Eye (tissue), 1 donor: ENCODE measurements at regions not wholly inside any gene's neighbourhood (a gene's known extent, or its start where the extent isn't known, plus 50 kb on each side); places are given as distances from the start of the nearest gene placed in this dataset.
"Not testable (repeated sequence)": the region's sequence is repeated elsewhere in the genome, so short reads cannot be mapped to it uniquely, and the experiment has no call there.

ENCODE experiments used
- DNase-seq: peaks from one replicate; pipeline ENCODE4 v3.0.0-alpha.2; 2015

GRCh38 chr7:115340828-115341227, 418.9 kb downstream of the MDFIC start:
- DNase-seq = no peak

GRCh38 chr7:115338016-115338415, 416.1 kb downstream of the MDFIC start:
- no peak for DNase-seq

GRCh38 chr7:115332691-115333090, 410.8 kb downstream of the MDFIC start:
- DNase-seq = no peak

GRCh38 chr7:115329006-115329405, 407.1 kb downstream of the MDFIC start:
- DNase-seq = no peak

- no peak for DNase-seq
Observed at GRCh38 chr7:115328018-115328417, 406.1 kb downstream of the MDFIC start.

- no peak for DNase-seq
Observed at GRCh38 chr7:115327326-115327725, 405.4 kb downstream of the MDFIC start.

- DNase-seq = no peak
Observed at GRCh38 chr7:115319541-115319940, 397.6 kb downstream of the MDFIC start.

- not testable (repeated sequence) for DNase-seq
Observed at GRCh38 chr7:115310316-115310715, 388.4 kb downstream of the MDFIC start.

- no peak for DNase-seq
Observed at GRCh38 chr7:115306586-115306985, 384.7 kb downstream of the MDFIC start.

GRCh38 chr7:115300231-115300870, 378.5 kb downstream of the MDFIC start:
- DNase-seq = no peak

- peak; percentile 32 for DNase-seq
Observed at GRCh38 chr7:115299397-115300037, 377.6 kb downstream of the MDFIC start.

- peak; percentile 38 for DNase-seq
Observed at GRCh38 chr7:115297656-115298055, 375.8 kb downstream of the MDFIC start.

- DNase-seq = no peak
Observed at GRCh38 chr7:115293628-115294240, 371.8 kb downstream of the MDFIC start.

- DNase-seq = no peak
Observed at GRCh38 chr7:115292381-115292780, 370.5 kb downstream of the MDFIC start.

- no peak for DNase-seq
Observed at GRCh38 chr7:115289971-115290370, 368.1 kb downstream of the MDFIC start.

- DNase-seq = no peak
Observed at GRCh38 chr7:115276791-115277190, 354.9 kb downstream of the MDFIC start.

GRCh38 chr7:115273855-115274254, 352.0 kb downstream of the MDFIC start:
- not testable (repeated sequence) for DNase-seq

GRCh38 chr7:115273139-115273772, 351.4 kb downstream of the MDFIC start:
- DNase-seq = no peak

GRCh38 chr7:115271332-115272235, 349.7 kb downstream of the MDFIC start:
- DNase-seq = no peak

- DNase-seq = no peak
Observed at GRCh38 chr7:115269486-115269885, 347.6 kb downstream of the MDFIC start.

- DNase-seq = no peak
Observed at GRCh38 chr7:115267503-115267902, 345.6 kb downstream of the MDFIC start.

GRCh38 chr7:115260381-115260780, 338.5 kb downstream of the MDFIC start:
- DNase-seq = no peak

GRCh38 chr7:115252461-115252860, 330.6 kb downstream of the MDFIC start:
- DNase-seq = no peak
